ENCODE measurements at regions not wholly inside any gene's neighbourhood (a gene's known extent, or its start where the extent isn't known, plus 50 kb on each side); places are given as distances from the start of the nearest gene placed in this dataset.

DNA sequence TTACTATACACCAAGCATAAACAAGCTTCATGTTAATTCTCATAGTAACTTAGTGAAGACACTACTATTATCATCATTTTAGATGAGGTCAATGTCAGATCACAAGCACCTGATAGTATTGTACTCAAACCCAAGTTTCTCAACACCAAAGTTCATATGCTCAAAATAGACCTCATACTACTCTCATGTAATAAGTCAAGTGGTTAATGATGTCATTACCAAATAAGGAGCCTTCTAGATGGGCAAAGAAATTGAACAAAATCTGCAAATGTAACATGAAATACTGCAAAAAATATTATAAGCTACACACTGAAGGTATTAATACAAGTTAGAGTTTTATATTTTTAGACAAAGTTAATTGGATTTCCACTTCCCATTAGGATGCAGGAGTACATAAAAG lies 144.0 kb upstream of the CHRM3 start:
- no peak overlapping the region for H3K4me3 ChIP-seq (ENCODE audit: low read length)
- peaks cover 0 to 5% (median 0%) of the 10 kb centered on the region in 11 donors for H3K9me3 Mint-ChIP-seq
- no peaks in the 10 kb centered on the region for H3K36me3 ChIP-seq (ENCODE audit: control insufficient read depth in 2 of 3, insufficient read depth in 3 of 3, low read length in 3 of 3)
- ChIA-PET CTCF (no interaction called here), POLR2A (no interaction called here)
- no peak for ATAC-seq
- peaks cover 0 to 7% (median 0%) of the 10 kb centered on the region in 5 donors for H3K27me3 Mint-ChIP-seq
- intact Hi-C loops (cut with micrococcal nuclease): no loop called here
- no peaks in the 10 kb centered on the region for H3K9me3 ChIP-seq (ENCODE audit: control insufficient read depth in 2 of 3, low read length in 3 of 3)
- H3K4me1 ChIP-seq (ENCODE audit: control insufficient read depth in 2 of 2, insufficient read depth in 2 of 2, low read length in 2 of 2): no peaks in the 10 kb centered on the region
- no peak for DNase-seq
- H3K4me3 Mint-ChIP-seq: no peak overlapping the region
- H3K36me3 Mint-ChIP-seq: no peaks in the 10 kb centered on the region
- H3K27ac Mint-ChIP-seq: no peak overlapping the region
- no peaks in the 10 kb centered on the region for H3K27me3 ChIP-seq (ENCODE audit: control insufficient read depth in 2 of 2, insufficient read depth in 2 of 2, low read length in 2 of 2)
- H3K27ac ChIP-seq (ENCODE audit: low read depth, low read length): no peak overlapping the region
- no peaks in the 10 kb centered on the region for H3K4me1 Mint-ChIP-seq

DNA sequence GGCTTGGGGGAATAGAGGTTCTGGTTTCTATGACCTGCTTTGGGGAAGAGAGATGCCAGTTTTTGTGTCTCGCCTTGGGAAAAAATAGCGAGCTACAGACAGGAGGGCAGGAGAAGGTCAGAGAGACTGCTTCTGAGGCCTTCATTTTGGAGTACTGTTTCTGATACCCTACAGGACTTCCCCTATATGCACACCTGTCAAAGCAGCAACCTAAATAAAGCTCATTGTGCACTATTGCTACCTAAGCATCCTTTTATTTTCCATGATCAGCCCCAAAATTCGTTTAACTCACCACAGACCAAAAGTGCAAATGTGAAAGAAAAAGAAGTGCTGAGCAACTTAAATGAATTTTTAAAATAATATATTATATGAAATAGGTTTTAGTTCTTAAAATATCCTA lies 145.6 kb upstream of the CHRM3 start:
- H3K27me3 ChIP-seq (ENCODE audit: control insufficient read depth in 2 of 2, insufficient read depth in 2 of 2, low read length in 2 of 2): no peaks in the 10 kb centered on the region
- no peak overlapping the region for H3K27ac Mint-ChIP-seq
- no peaks in the 10 kb centered on the region for H3K9me3 ChIP-seq (ENCODE audit: control insufficient read depth in 2 of 3, low read length in 3 of 3)
- no peak overlapping the region for H3K4me3 ChIP-seq (ENCODE audit: low read length)
- intact Hi-C loops (cut with micrococcal nuclease): no loop called here
- no peak overlapping the region for H3K27ac ChIP-seq (ENCODE audit: low read depth, low read length)
- no peaks in the 10 kb centered on the region for H3K36me3 Mint-ChIP-seq
- H3K27me3 Mint-ChIP-seq: peaks cover 0 to 7% (median 0%) of the 10 kb centered on the region in 5 donors
- H3K9me3 Mint-ChIP-seq: peaks cover 0 to 5% (median 0%) of the 10 kb centered on the region in 11 donors
- H3K36me3 ChIP-seq (ENCODE audit: control insufficient read depth in 2 of 3, insufficient read depth in 3 of 3, low read length in 3 of 3): no peaks in the 10 kb centered on the region
- H3K4me1 ChIP-seq (ENCODE audit: control insufficient read depth in 2 of 2, insufficient read depth in 2 of 2, low read length in 2 of 2): no peaks in the 10 kb centered on the region
- H3K4me1 Mint-ChIP-seq: no peaks in the 10 kb centered on the region
- ChIA-PET CTCF (no interaction called here), POLR2A (no interaction called here)
- ATAC-seq (no peak), DNase-seq (no peak)
- H3K4me3 Mint-ChIP-seq: no peak overlapping the region

DNA sequence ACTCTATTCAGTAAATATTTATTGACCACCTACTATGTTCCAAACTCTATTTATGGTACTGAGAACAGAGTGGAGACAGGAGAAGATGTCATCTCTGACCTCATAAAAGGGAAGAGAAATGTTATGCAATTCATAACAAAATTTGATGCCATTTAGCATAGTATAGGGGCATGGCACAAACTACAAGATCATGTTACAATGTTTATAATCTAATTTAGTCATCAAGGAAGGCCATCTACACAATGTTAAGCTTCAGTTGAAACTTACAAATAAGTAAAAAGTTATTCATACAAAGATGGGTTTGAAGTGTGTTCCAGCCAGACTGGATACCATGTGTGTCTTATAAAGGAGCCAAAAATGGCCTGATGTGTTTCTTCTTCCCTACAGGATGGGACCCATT lies 146.8 kb upstream of the CHRM3 start:
- H3K9me3 Mint-ChIP-seq: peaks cover 0 to 5% (median 0%) of the 10 kb centered on the region in 11 donors
- no peak for ATAC-seq
- no peak overlapping the region for H3K4me3 Mint-ChIP-seq
- H3K4me1 ChIP-seq (ENCODE audit: control insufficient read depth in 2 of 2, insufficient read depth in 2 of 2, low read length in 2 of 2): no peaks in the 10 kb centered on the region
- no peak overlapping the region for H3K27ac Mint-ChIP-seq
- no peaks in the 10 kb centered on the region for H3K4me1 Mint-ChIP-seq
- no peaks in the 10 kb centered on the region for H3K9me3 ChIP-seq (ENCODE audit: control insufficient read depth in 2 of 3, low read length in 3 of 3)
- H3K36me3 ChIP-seq (ENCODE audit: control insufficient read depth in 2 of 3, insufficient read depth in 3 of 3, low read length in 3 of 3): no peaks in the 10 kb centered on the region
- H3K27me3 ChIP-seq (ENCODE audit: control insufficient read depth in 2 of 2, insufficient read depth in 2 of 2, low read length in 2 of 2): no peaks in the 10 kb centered on the region
- DNase-seq: no peak
- H3K4me3 ChIP-seq (ENCODE audit: low read length): no peak overlapping the region
- intact Hi-C loops (cut with micrococcal nuclease): no loop called here
- H3K36me3 Mint-ChIP-seq: no peaks in the 10 kb centered on the region
- ChIA-PET POLR2A (no interaction called here), CTCF (no interaction called here)
- peaks cover 0 to 7% (median 0%) of the 10 kb centered on the region in 5 donors for H3K27me3 Mint-ChIP-seq
- H3K27ac ChIP-seq (ENCODE audit: low read depth, low read length): no peak overlapping the region

DNA sequence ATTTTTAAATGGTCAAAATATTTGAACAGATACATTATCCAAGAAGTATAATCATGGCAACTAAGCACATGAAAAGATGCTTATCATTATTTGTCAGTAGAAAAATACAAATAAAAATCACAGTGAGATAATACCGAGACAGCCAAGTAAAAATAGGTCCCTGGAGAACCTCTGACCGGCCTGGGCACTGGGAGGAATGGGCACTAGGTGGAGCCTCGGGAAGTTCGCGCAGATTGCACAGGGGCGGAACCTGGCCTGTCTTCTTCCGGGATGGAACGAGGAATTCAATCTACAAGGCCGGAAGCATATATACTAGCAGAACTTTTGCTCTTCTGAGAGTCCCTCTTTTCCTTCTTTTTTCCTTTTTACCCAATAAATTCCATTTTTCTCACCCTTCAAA lies 148.5 kb upstream of the CHRM3 start:
- Mint-ChIP-seq H3K27me3 (peaks cover 0 to 7% (median 3%) of the 10 kb centered on the region in 5 donors), H3K36me3 (no peaks in the 10 kb centered on the region), H3K4me1 (no peaks in the 10 kb centered on the region), H3K9me3 (peaks cover 0 to 5% (median 0%) of the 10 kb centered on the region in 11 donors), H3K27ac (no peak overlapping the region), H3K4me3 (no peak overlapping the region)
- Histone ChIP-seq H3K4me1 (ENCODE audit: control insufficient read depth in 2 of 2, insufficient read depth in 2 of 2, low read length in 2 of 2) (no peaks in the 10 kb centered on the region), H3K36me3 (ENCODE audit: control insufficient read depth in 2 of 3, insufficient read depth in 3 of 3, low read length in 3 of 3) (no peaks in the 10 kb centered on the region), H3K9me3 (ENCODE audit: control insufficient read depth in 2 of 3, low read length in 3 of 3) (no peaks in the 10 kb centered on the region), H3K4me3 (ENCODE audit: low read length) (no peak overlapping the region), H3K27ac (ENCODE audit: low read depth, low read length) (no peak overlapping the region), H3K27me3 (ENCODE audit: control insufficient read depth in 2 of 2, insufficient read depth in 2 of 2, low read length in 2 of 2) (no peaks in the 10 kb centered on the region)
- DNase-seq: no peak
- ChIA-PET POLR2A (no interaction called here), CTCF (interaction anchor here (0.5 kb wide), 1 partner anchor 1657 kb away, joined by 3 read pairs; no protein-coding TSS in a partner anchor)
- ATAC-seq: no peak
- intact Hi-C loops (cut with micrococcal nuclease): no loop called here

DNA sequence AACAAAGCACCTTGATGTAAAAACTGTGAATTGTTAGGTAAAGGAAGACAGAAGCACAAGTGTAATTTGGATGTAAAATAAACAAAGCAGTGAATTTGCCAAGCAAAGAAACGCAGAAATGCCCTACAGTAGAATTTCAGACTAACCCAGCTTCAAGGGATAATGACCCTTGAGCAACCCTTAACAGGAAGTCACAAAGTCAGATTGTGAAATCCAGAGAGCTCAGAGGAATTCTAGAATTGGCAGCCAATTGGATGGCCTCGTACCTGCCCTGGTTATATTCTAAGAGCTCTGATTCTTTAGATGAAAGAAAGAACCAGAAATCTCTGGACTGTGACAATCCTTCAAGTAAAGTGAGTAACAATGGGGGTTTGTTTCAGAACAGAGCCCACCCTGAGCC lies 152.7 kb upstream of the CHRM3 start:
- POLR2A ChIA-PET: no interaction called here
- no peak for DNase-seq

DNA sequence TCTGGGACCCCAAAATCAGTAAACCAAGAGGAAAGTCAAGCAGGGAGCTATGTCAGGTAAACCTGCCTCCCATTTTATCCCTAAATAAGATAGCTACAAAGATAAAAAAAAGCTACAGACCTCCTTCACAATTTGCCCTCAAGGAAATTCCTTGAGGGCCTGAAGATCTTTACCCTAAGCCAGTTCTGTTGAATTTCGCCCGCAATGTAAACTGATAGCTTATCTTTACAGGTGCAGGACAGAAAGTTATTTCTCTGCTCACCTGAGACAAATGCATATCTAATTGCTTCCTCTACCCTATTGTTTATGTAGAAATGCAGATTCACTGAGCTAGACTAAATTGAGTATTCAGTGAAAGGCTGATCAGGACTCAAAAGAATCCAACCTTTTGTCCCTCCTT lies 153.4 kb upstream of the CHRM3 start:
- Mint-ChIP-seq H3K27ac (no peak overlapping the region), H3K4me3 (no peak overlapping the region), H3K4me1 (no peaks in the 10 kb centered on the region), H3K9me3 (peaks cover 0 to 9% (median 0%) of the 10 kb centered on the region in 11 donors), H3K36me3 (no peaks in the 10 kb centered on the region), H3K27me3 (peaks cover 0 to 8% (median 6%) of the 10 kb centered on the region in 5 donors)
- intact Hi-C loops (cut with micrococcal nuclease): no loop called here
- ATAC-seq: no peak
- Histone ChIP-seq H3K4me1 (ENCODE audit: control insufficient read depth in 2 of 2, insufficient read depth in 2 of 2, low read length in 2 of 2) (no peaks in the 10 kb centered on the region), H3K27me3 (ENCODE audit: control insufficient read depth in 2 of 2, insufficient read depth in 2 of 2, low read length in 2 of 2) (no peaks in the 10 kb centered on the region), H3K4me3 (ENCODE audit: low read length) (no peak overlapping the region), H3K9me3 (ENCODE audit: control insufficient read depth in 2 of 3, low read length in 3 of 3) (no peaks in the 10 kb centered on the region), H3K36me3 (ENCODE audit: control insufficient read depth in 2 of 3, insufficient read depth in 3 of 3, low read length in 3 of 3) (no peaks in the 10 kb centered on the region), H3K27ac (ENCODE audit: low read depth, low read length) (no peak overlapping the region)
- CTCF ChIA-PET: no interaction called here
- no peak for DNase-seq
- POLR2A ChIA-PET: no interaction called here

More for the DNA sequence above, 152.7 kb upstream of the CHRM3 start:
- H3K9me3 ChIP-seq (ENCODE audit: control insufficient read depth in 2 of 3, low read length in 3 of 3): no peaks in the 10 kb centered on the region
- H3K36me3 ChIP-seq (ENCODE audit: control insufficient read depth in 2 of 3, insufficient read depth in 3 of 3, low read length in 3 of 3): no peaks in the 10 kb centered on the region
- Mint-ChIP-seq H3K27ac (no peak overlapping the region), H3K9me3 (peaks cover 0 to 5% (median 0%) of the 10 kb centered on the region in 11 donors), H3K27me3 (peaks cover 0 to 8% (median 6%) of the 10 kb centered on the region in 5 donors), H3K4me3 (no peak overlapping the region), H3K4me1 (no peaks in the 10 kb centered on the region), H3K36me3 (no peaks in the 10 kb centered on the region)
- no peak overlapping the region for H3K27ac ChIP-seq (ENCODE audit: low read depth, low read length)
- CTCF ChIA-PET: no interaction called here
- no peaks in the 10 kb centered on the region for H3K27me3 ChIP-seq (ENCODE audit: control insufficient read depth in 2 of 2, insufficient read depth in 2 of 2, low read length in 2 of 2)
- ATAC-seq: no peak
- no peak overlapping the region for H3K4me3 ChIP-seq (ENCODE audit: low read length)
- no peaks in the 10 kb centered on the region for H3K4me1 ChIP-seq (ENCODE audit: control insufficient read depth in 2 of 2, insufficient read depth in 2 of 2, low read length in 2 of 2)
- intact Hi-C loops (cut with micrococcal nuclease): no loop called here

DNA sequence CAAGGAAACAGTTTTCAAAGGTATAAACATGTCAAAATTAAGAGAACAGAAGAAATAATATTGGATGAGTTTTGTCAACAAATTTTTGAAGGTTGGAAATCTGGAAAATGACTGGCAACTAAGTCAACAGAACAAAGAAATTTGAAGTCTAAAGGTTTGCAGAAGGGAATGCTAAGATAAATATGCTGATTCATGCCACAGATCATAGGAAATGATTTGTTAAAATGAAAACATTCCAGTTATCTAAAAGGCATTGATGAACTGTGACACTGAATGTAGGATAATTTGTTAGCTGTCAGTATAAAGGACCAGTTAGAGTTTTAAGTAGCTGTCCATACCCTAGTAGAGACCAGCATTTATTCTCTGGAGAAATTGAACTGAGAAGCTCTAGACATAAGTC lies 157.9 kb upstream of the CHRM3 start:
- Histone ChIP-seq H3K9me3 (ENCODE audit: control insufficient read depth in 2 of 3, low read length in 3 of 3) (peaks cover 0 to 14% (median 0%) of the 10 kb centered on the region in 3 experiments), H3K4me3 (ENCODE audit: low read length) (no peak overlapping the region), H3K27ac (ENCODE audit: low read depth, low read length) (no peak overlapping the region), H3K36me3 (ENCODE audit: control insufficient read depth in 2 of 3, insufficient read depth in 3 of 3, low read length in 3 of 3) (no peaks in the 10 kb centered on the region), H3K27me3 (ENCODE audit: control insufficient read depth in 2 of 2, insufficient read depth in 2 of 2, low read length in 2 of 2) (no peaks in the 10 kb centered on the region), H3K4me1 (ENCODE audit: control insufficient read depth in 2 of 2, insufficient read depth in 2 of 2, low read length in 2 of 2) (no peaks in the 10 kb centered on the region)
- DNase-seq (no peak), ATAC-seq (no peak)
- Mint-ChIP-seq H3K4me1 (no peaks in the 10 kb centered on the region), H3K27ac (no peak overlapping the region), H3K27me3 (peaks cover 0 to 8% (median 6%) of the 10 kb centered on the region in 5 donors), H3K36me3 (peaks cover 0 to 8% (median 0%) of the 10 kb centered on the region in 5 donors), H3K9me3 (peaks cover 4 to 33% (median 18%) of the 10 kb centered on the region in 11 donors), H3K4me3 (no peak overlapping the region)
- intact Hi-C loops (cut with micrococcal nuclease): no loop called here
- ChIA-PET CTCF (no interaction called here), POLR2A (no interaction called here)
